Keratinocyte (primary cell): ENCODE measurements at regions not wholly inside any gene's neighbourhood (a gene's known extent, or its start where the extent isn't known, plus 50 kb on each side); places are given as distances from the start of the nearest gene placed in this dataset.

Experiments
- CTCF ChIP-seq, 3 experiments: IDR thresholded peaks in 1 of 3; conservative IDR thresholded peaks in 1 of 3; optimal IDR thresholded peaks in 1 of 3; 2 replicates in 2 of 3; 3 replicates in 1 of 3; pipeline versions ENCODE3 to v1.5.1; 2011; ENCODE audit warnings: low read length in 3 of 3, mild to moderate bottlenecking in 3 of 3, moderate library complexity in 2 of 3, control low read depth in 1 of 3, inconsistent platforms in 1 of 3; ENCODE audit not compliant: insufficient read depth in 2 of 3; ENCODE audit errors: extremely low read depth in 1 of 3
- EZH2 ChIP-seq: IDR thresholded peaks from one replicate; pipeline ENCODE4 v1.6.1; 2012; ENCODE audit warnings: inconsistent platforms, mild to moderate bottlenecking, low read length, moderate library complexity

DNA sequence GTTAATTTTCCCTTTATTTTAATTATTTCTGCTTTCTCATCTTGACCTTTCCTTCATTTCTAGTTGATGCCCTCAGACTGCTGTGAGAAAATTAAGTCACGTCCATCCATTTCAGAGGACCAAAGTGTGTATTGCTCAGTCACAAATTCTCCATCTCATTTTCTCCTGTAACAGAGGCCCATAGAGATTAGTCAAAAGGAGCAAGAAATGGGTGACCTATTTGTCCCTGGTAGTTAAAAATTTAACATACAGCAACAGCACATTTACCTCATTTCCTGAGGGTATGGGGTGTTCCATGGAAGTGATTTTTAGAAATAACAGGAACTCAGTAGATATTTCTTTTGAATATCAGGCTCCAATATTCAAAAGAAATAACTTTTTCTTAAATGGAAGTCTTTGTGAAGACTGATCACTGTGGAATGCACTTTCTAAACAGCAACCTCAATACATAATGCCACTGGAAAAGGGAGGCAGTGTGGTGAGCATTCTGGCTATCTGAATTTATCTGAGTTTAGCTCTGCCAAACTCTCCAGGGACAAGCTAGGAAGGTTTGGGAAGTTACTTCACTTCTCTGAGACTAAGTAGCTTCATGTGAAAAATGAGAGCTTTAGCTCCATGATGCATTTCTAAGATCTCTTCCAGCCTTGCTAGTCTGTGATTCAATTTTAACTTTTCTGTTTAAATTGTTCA, 808.2 kb downstream of the SQOR start:
- no peak for TF ChIP-seq CTCF (optimal IDR thresholded peaks at IDR 0.05 in 1 of 3, IDR thresholded peaks at IDR 0.05 in 1 of 3, conservative IDR thresholded peaks at IDR 0.05 in 1 of 3; ENCODE audit: extremely low read depth in 1 of 3, insufficient read depth in 2 of 3, low read length in 3 of 3)
- TF ChIP-seq EZH2: no peak
